Right atrium auricular region (tissue), 2 donors: ENCODE measurements at regions not wholly inside any gene's neighbourhood (a gene's known extent, or its start where the extent isn't known, plus 50 kb on each side); places are given as distances from the start of the nearest gene placed in this dataset.

Experiments
- DNase-seq: peaks from one replicate; pipeline ENCODE4 v3.0.0-alpha.2; 2019; ENCODE audit warnings: low spot score
- H3K27ac ChIP-seq, 2 donors: fragments of 200-600 bp; sonication (generic); 1 replicate in 1 of 2; 2 replicates in 1 of 2; pipeline ENCODE4 v1.5.1; 2016 to 2019
- H3K27me3 ChIP-seq, 2 donors: fragments of 200-600 bp; sonication (generic); one replicate each; pipeline versions ENCODE4 v1.5.1 to v1.6.0; 2017 to 2019
- H3K36me3 ChIP-seq: fragments of 200-600 bp; sonication (generic); one replicate; pipeline ENCODE4 v1.5.1; 2016
- H3K4me1 ChIP-seq, 2 donors: fragments of 200-600 bp; sonication (generic); one replicate each; pipeline versions ENCODE4 v1.5.1 to v1.6.0; 2017 to 2019
- H3K4me3 ChIP-seq, 2 donors: fragments of 200-600 bp; sonication (generic); 1 replicate in 1 of 2; 2 replicates in 1 of 2; pipeline ENCODE4 v1.5.1; 2017 to 2019; ENCODE audit warnings: mild to moderate bottlenecking in 1 of 2, moderate library complexity in 1 of 2
- H3K9me3 ChIP-seq, 2 donors: fragments of 200-600 bp; sonication (generic); one replicate each; pipeline ENCODE4 v1.5.1; 2019
- TF ChIP-seq, protein P1 (sequence below), 2 donors: fragments of 200-600 bp; sonication (generic); IDR thresholded peaks; one replicate each; pipeline ENCODE4 v1.5.1; 2019; ENCODE audit warnings: antibody characterized with exemption in 2 of 2

DNA sequence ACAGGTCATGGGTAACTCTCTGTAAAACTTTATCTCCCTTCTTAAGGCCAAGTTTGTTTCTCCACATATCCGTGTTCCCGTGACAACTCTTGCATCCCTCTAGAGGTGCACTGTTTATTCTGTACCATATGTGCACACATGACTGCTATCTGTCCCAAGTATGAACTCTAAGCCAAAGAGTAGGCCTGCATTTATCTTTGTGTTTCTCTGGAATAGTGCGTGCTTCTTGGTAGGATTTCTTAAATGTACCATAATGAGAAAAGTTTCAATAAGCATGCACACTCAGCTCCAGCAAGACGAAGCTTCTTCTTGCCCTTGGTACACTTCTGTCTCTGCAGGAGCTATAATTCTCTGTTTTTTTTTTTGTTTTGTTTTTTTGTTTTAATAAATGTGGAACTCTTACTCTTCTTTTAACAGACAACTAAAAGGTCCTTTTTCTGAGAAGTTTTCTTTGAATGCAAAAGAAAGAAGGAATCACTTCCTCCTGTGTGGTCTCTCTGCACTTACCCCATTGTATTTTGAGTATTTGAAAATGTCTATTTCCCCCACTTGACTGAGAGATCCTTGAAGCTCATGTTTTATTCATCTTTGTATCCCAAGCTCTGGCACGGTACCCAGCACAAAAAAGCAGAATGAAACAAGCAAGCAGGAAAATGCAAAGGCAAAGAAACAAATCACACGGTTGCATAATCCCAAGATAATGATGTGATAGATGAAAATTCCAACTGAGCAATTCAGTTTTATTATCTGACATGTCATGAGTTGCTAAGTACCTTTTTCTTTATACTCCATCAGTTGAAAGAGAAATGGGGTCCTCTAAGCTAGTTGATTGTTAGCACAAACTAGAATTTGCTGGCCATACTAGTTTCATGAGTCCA, 521.9 kb upstream of the BOD1L1 start:
- H3K36me3 ChIP-seq = no peaks in the 10 kb centered on the region
- H3K27ac ChIP-seq = no peak overlapping the region
- H3K9me3 ChIP-seq = no peaks in the 10 kb centered on the region
- H3K4me3 ChIP-seq = no peak overlapping the region
- TF ChIP-seq, protein P1, sequence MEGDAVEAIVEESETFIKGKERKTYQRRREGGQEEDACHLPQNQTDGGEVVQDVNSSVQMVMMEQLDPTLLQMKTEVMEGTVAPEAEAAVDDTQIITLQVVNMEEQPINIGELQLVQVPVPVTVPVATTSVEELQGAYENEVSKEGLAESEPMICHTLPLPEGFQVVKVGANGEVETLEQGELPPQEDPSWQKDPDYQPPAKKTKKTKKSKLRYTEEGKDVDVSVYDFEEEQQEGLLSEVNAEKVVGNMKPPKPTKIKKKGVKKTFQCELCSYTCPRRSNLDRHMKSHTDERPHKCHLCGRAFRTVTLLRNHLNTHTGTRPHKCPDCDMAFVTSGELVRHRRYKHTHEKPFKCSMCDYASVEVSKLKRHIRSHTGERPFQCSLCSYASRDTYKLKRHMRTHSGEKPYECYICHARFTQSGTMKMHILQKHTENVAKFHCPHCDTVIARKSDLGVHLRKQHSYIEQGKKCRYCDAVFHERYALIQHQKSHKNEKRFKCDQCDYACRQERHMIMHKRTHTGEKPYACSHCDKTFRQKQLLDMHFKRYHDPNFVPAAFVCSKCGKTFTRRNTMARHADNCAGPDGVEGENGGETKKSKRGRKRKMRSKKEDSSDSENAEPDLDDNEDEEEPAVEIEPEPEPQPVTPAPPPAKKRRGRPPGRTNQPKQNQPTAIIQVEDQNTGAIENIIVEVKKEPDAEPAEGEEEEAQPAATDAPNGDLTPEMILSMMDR (IDR thresholded peaks at IDR 0.05) = no peak
- no peaks in the 10 kb centered on the region for H3K27me3 ChIP-seq
- DNase-seq = no peak
- H3K4me1 ChIP-seq = no peaks in the 10 kb centered on the region

DNA sequence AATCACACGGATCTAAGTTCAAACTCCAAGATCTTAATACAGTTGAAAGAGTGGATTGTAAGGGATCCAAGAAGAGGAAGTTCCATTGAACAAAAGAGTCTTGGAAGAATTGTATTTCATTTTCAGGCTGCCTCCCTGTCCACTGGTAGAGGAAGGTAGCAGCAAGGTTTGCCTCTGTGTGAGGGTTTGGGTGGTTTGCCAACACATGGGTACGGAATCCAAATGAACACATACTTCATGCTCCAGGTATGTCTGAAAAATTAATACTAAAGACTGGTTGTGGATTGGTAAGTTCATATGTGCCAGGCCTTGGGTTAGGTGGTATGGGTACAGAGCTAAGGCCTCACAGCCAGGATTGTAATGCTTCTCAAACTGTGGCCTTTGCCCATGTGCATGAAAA, 523.6 kb upstream of the BOD1L1 start:
- H3K36me3 ChIP-seq = no peaks in the 10 kb centered on the region
- no peaks in the 10 kb centered on the region for H3K4me1 ChIP-seq
- TF ChIP-seq, protein P1 (IDR thresholded peaks at IDR 0.05) = no peak
- H3K27me3 ChIP-seq = no peaks in the 10 kb centered on the region
- H3K27ac ChIP-seq = no peak overlapping the region
- DNase-seq = no peak
- no peaks in the 10 kb centered on the region for H3K9me3 ChIP-seq
- no peak overlapping the region for H3K4me3 ChIP-seq

DNA sequence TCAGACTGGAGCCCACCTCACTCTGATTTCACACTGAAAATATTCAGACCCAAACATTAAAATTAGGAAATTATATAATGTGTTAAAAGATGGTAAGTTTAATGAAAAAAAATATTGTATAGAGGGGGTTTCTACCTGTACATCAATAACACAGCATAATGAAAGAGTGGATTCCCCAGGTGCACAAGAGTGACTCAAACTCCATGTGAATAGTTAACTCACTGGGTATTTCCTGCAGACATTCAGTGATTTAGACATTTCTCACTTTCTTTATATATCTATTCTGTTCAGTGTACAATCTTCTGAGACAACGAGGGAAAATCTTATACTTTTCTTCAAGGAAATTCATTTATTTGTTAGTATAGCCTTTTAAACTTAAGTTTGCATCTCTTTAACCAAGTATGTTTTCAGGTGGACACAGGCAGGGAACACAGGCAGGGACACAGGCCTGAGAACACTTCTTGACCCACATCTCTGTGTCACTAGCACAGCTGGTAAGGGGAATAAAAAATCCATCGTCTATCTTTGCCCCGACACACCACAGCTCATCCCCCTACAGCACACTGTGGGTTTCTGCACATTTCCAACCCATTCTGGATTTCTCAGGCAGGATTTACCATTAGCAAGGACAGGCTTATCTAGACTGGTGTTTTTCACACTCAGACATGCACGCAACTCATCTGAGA, 525.5 kb upstream of the BOD1L1 start:
- TF ChIP-seq, protein P1 (IDR thresholded peaks at IDR 0.05) = no peak
- H3K4me1 ChIP-seq = no peaks in the 10 kb centered on the region
- no peak for DNase-seq
- H3K27me3 ChIP-seq = no peaks in the 10 kb centered on the region
- no peaks in the 10 kb centered on the region for H3K9me3 ChIP-seq
- no peak overlapping the region for H3K4me3 ChIP-seq
- H3K27ac ChIP-seq = no peak overlapping the region
- no peaks in the 10 kb centered on the region for H3K36me3 ChIP-seq

DNA sequence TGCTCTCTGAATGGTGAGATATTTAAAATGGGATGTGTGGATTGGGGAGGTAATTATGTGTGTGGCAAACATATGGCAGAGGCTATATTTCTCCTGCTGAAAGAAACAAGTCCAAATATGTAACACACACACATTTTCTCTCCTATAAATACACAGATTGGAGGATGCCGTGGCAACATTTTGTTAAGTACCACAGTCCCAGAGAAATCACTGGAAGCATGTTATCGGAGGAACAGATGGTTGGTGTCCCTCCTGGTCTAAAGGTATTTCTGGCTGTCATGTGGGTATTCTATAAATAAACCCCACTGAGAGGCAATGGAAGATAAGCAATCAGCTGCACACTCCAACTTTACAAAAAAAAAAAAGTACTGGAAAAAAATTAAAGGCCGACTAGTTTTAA, 528.3 kb upstream of the BOD1L1 start:
- Histone ChIP-seq H3K27ac (no peak overlapping the region), H3K27me3 (no peaks in the 10 kb centered on the region), H3K4me3 (no peak overlapping the region), H3K36me3 (no peaks in the 10 kb centered on the region), H3K4me1 (no peaks in the 10 kb centered on the region), H3K9me3 (no peaks in the 10 kb centered on the region)
- TF ChIP-seq, protein P1 (IDR thresholded peaks at IDR 0.05) = no peak
- DNase-seq = no peak

DNA sequence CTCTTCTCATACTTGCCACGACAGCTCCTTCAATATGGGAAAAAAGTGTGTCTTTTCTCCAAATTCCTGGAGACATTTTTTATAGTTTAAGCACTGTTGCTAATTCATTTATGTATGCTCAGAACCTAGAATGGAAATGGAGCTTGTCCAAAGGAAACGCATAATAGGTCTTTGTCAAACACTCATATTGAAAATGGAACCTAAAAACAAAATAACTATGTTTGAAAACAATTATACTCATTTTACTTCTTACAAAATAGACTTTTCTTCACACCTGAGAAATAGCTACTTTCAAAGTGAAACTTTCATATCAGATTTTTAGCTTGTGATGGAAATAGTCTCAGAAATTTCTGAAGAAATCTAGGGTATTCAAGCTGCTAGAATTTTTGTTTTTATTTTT, 529.7 kb upstream of the BOD1L1 start:
- Histone ChIP-seq H3K36me3 (no peaks in the 10 kb centered on the region), H3K4me1 (no peaks in the 10 kb centered on the region), H3K27ac (no peak overlapping the region), H3K9me3 (no peaks in the 10 kb centered on the region), H3K4me3 (no peak overlapping the region), H3K27me3 (no peaks in the 10 kb centered on the region)
- TF ChIP-seq, protein P1 (IDR thresholded peaks at IDR 0.05) = no peak
- DNase-seq = no peak
